Naive B cell (primary cell): ENCODE measurements at regions not wholly inside any gene's neighbourhood (a gene's known extent, or its start where the extent isn't known, plus 50 kb on each side); places are given as distances from the start of the nearest gene placed in this dataset.
"Not testable (repeated sequence)": the region's sequence is repeated elsewhere in the genome, so short reads cannot be mapped to it uniquely, and the experiment has no call there.

Experiments
- ATAC-seq, 2 donors: fragments of 150-1000 bp; cut with Tn5 transposase; 2 replicates each; pipeline ENCODE4 v1.10.0; 2021; ENCODE audit warnings: low read depth in 2 of 2, mild to moderate bottlenecking in 2 of 2, moderate library complexity in 2 of 2
- DNase-seq: peaks from one replicate; pipeline ENCODE4 v3.0.0; 2022
- H3K27ac Mint-ChIP-seq, 6 donors: one replicate each; pipeline ENCODE4 v1.8.0; 2020 to 2022; ENCODE audit warnings: mild to moderate bottlenecking in 6 of 6, mixed read lengths in 6 of 6, moderate library complexity in 5 of 6, inconsistent platforms in 2 of 6
- H3K27me3 Mint-ChIP-seq, 3 donors: one replicate each; pipeline ENCODE4 v1.8.0; 2021 to 2022; ENCODE audit warnings: mixed read lengths in 3 of 3, mild to moderate bottlenecking in 1 of 3
- H3K36me3 Mint-ChIP-seq, 2 donors: one replicate each; pipeline ENCODE4 v1.8.0; 2020 to 2022; ENCODE audit warnings: mixed read lengths in 2 of 2, inconsistent platforms in 1 of 2, mild to moderate bottlenecking in 1 of 2
- H3K4me1 Mint-ChIP-seq, 3 donors: one replicate each; pipeline ENCODE4 v1.8.0; 2020 to 2022; ENCODE audit warnings: mixed read lengths in 3 of 3, inconsistent platforms in 1 of 3, mild to moderate bottlenecking in 1 of 3, moderate library complexity in 1 of 3
- H3K4me3 Mint-ChIP-seq, 8 donors: one replicate each; pipeline ENCODE4 v1.8.0; 2020 to 2022; ENCODE audit warnings: mild to moderate bottlenecking in 8 of 8, mixed read lengths in 8 of 8, moderate library complexity in 8 of 8, inconsistent platforms in 2 of 8
- H3K9me3 Mint-ChIP-seq, 7 donors: one replicate each; pipeline ENCODE4 v1.8.0; 2020 to 2022; ENCODE audit warnings: mixed read lengths in 7 of 7, mild to moderate bottlenecking in 5 of 7, inconsistent platforms in 2 of 7, moderate library complexity in 1 of 7

- Mint-ChIP-seq H3K27ac (peak overlapping the region; percentile 53 to 94 (median 87)), H3K4me3 (peak overlapping the region in 6 of 8 donors; percentile 27 to 82 (median 62)), H3K9me3 (peaks cover 0 to 13% (median 2%) of the 10 kb centered on the region in 7 donors), H3K4me1 (peaks cover 40 to 78% (median 55%) of the 10 kb centered on the region in 3 donors), H3K27me3 (no peaks in the 10 kb centered on the region), H3K36me3 (no peaks in the 10 kb centered on the region)
- DNase-seq, result peak; percentile 22
- ATAC-seq, result peak; percentile 60 to 70
Observed at GRCh38 chr6:11467364-11467763, 70.2 kb upstream of the TMEM170B start.

DNA sequence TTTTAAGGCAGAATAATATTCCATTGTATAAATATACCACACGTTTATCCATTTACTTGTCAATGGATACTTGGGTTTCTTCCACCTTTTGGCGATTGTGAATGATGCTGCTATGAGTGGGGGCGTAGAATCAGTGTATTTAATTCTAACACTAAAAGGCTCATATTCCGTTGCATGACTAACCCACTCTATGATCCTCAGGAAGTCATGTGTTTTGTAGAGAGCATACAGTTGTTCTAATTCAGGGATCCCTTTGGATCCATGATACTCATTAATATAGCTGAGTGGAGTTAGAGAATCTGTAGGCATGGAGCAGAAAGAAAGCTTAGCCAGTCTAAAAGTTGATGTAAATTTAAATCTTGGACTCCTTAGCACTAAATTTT, 74.2 kb upstream of the TMEM170B start:
- no peaks in the 10 kb centered on the region for H3K27me3 Mint-ChIP-seq
- H3K27ac Mint-ChIP-seq, result peak overlapping the region in 1 of 6 donors; percentile 21
- H3K9me3 Mint-ChIP-seq, result peaks cover 0 to 5% (median 0%) of the 10 kb centered on the region in 7 donors
- ATAC-seq (no peak), DNase-seq (no peak)
- no peaks in the 10 kb centered on the region for H3K36me3 Mint-ChIP-seq
- H3K4me3 Mint-ChIP-seq, result peak overlapping the region in 1 of 8 donors; percentile 21
- H3K4me1 Mint-ChIP-seq, result peaks cover 55 to 86% (median 70%) of the 10 kb centered on the region in 3 donors

DNA sequence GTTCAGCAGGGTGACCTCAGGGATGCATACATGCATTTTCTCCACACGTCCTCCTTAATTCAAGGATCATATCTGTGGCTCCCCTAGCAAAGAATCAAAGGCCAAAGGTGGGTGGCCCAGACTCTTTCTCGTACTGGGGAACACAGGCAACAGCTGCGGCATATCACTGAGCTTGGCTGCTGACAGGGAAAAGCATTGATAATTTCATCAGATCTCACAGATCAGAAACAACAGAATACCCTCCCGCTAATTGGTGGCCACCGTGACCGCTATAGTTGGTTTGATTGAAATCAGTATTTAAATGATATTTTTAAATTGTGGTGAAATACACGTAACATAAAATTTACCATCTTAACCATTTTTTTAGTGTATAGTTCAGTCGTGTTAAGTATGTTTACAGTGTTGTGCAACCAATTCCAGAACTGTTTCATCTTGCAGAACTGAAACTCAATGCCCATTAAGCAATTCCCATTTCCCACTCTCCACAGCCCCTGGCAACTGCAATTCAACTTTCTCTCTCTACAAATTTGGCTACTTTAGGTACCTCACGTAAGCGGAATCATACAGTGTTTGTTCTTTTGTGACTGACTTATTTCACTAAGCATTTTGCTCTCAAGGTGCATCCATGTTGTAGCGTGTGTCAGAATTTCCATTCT, 74.7 kb upstream of the TMEM170B start:
- ATAC-seq, result no peak
- Mint-ChIP-seq H3K27ac (peak overlapping the region in 4 of 6 donors; percentile 21 to 88 (median 68)), H3K36me3 (no peaks in the 10 kb centered on the region), H3K9me3 (peaks cover 0 to 5% (median 0%) of the 10 kb centered on the region in 7 donors), H3K4me1 (peaks cover 53 to 82% (median 67%) of the 10 kb centered on the region in 3 donors), H3K4me3 (peak overlapping the region in 4 of 8 donors; percentile 2 to 48 (median 16)), H3K27me3 (no peaks in the 10 kb centered on the region)
- DNase-seq, result no peak

- H3K4me3 Mint-ChIP-seq, result peak overlapping the region; percentile 67 to 87 (median 81)
- DNase-seq, result peak; percentile 84
- peak; percentile 89 to 90 for ATAC-seq
Observed at GRCh38 chr6:11460837-11461661, 76.5 kb upstream of the TMEM170B start.

GRCh38 chr6:11460001-11460668, 77.4 kb upstream of the TMEM170B start:
- no peaks in the 10 kb centered on the region for H3K27me3 Mint-ChIP-seq
- peaks cover 0 to 7% (median 3%) of the 10 kb centered on the region in 7 donors for H3K9me3 Mint-ChIP-seq
- DNase-seq (no peak), ATAC-seq (peak in 1 of 2 donors; percentile 2)
- H3K27ac Mint-ChIP-seq, result peak overlapping the region; percentile 82 to 99 (median 96)
- peaks cover 47 to 78% (median 58%) of the 10 kb centered on the region in 3 donors for H3K4me1 Mint-ChIP-seq
- peak overlapping the region; percentile 67 to 87 (median 81) for H3K4me3 Mint-ChIP-seq
- no peaks in the 10 kb centered on the region for H3K36me3 Mint-ChIP-seq

More at GRCh38 chr6:11460837-11461661, 76.5 kb upstream of the TMEM170B start:
- H3K27me3 Mint-ChIP-seq, result no peaks in the 10 kb centered on the region
- H3K36me3 Mint-ChIP-seq, result no peaks in the 10 kb centered on the region
- peaks cover 0 to 5% (median 3%) of the 10 kb centered on the region in 7 donors for H3K9me3 Mint-ChIP-seq
- peak overlapping the region; percentile 82 to 99 (median 96) for H3K27ac Mint-ChIP-seq
- peaks cover 40 to 76% (median 53%) of the 10 kb centered on the region in 3 donors for H3K4me1 Mint-ChIP-seq

- H3K4me3 Mint-ChIP-seq, result peak overlapping the region in 7 of 8 donors; percentile 6 to 85 (median 35)
Observed at GRCh38 chr6:11459079-11459610, 78.4 kb upstream of the TMEM170B start.

GRCh38 chr6:11458509-11458908, 79.0 kb upstream of the TMEM170B start:
- no peak for ATAC-seq
- Mint-ChIP-seq H3K36me3 (no peaks in the 10 kb centered on the region), H3K27ac (peak overlapping the region in 4 of 6 donors; percentile 44 to 99 (median 84))

More at GRCh38 chr6:11459079-11459610, 78.4 kb upstream of the TMEM170B start:
- ATAC-seq (peak; percentile 28 to 29), DNase-seq (peak; percentile 41)
- Mint-ChIP-seq H3K27me3 (no peaks in the 10 kb centered on the region), H3K4me1 (peaks cover 52 to 82% (median 68%) of the 10 kb centered on the region in 3 donors), H3K9me3 (peaks cover 0 to 7% (median 2%) of the 10 kb centered on the region in 7 donors), H3K36me3 (no peaks in the 10 kb centered on the region), H3K27ac (peak overlapping the region; percentile 82 to 99 (median 96))

DNA sequence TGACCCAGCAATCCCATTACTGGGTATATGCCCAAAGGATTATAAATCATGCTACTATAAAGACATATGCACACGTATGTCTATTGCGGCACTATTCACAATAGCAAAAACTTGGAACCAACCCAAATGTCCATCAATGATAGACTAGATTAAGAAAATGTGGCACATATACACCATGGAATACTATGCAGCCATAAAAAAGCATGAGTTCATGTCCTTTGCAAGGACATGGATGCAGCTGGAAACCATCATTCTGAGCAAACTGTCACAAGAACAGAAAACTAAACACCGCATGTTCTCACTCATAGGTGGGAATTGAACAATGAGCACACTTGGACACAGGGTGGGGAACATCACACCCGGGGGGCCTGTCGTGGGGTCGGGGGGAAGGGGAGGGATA, 80.1 kb upstream of the TMEM170B start:
- not testable (repeated sequence) for H3K27me3 Mint-ChIP-seq, H3K36me3 Mint-ChIP-seq, ATAC-seq, DNase-seq, H3K4me3 Mint-ChIP-seq
- peaks cover 0 to 11% (median 2%) of the 10 kb centered on the region in 7 donors for H3K9me3 Mint-ChIP-seq
- H3K27ac Mint-ChIP-seq, result peak overlapping the region in 1 of 6 donors; percentile 40
- peaks cover 56 to 86% (median 74%) of the 10 kb centered on the region in 3 donors for H3K4me1 Mint-ChIP-seq

More at GRCh38 chr6:11458509-11458908, 79.0 kb upstream of the TMEM170B start:
- DNase-seq, result no peak
- Mint-ChIP-seq H3K4me3 (no peak overlapping the region), H3K4me1 (peaks cover 56 to 85% (median 74%) of the 10 kb centered on the region in 3 donors), H3K27me3 (no peaks in the 10 kb centered on the region), H3K9me3 (peaks cover 0 to 7% (median 2%) of the 10 kb centered on the region in 7 donors)

GRCh38 chr6:11452106-11452505, 85.4 kb upstream of the TMEM170B start:
- not testable (repeated sequence) for H3K27ac Mint-ChIP-seq, H3K36me3 Mint-ChIP-seq, ATAC-seq, H3K4me3 Mint-ChIP-seq, H3K27me3 Mint-ChIP-seq, DNase-seq
- Mint-ChIP-seq H3K9me3 (peaks cover 4 to 13% (median 6%) of the 10 kb centered on the region in 7 donors), H3K4me1 (peaks cover 43 to 83% (median 78%) of the 10 kb centered on the region in 3 donors)

DNA sequence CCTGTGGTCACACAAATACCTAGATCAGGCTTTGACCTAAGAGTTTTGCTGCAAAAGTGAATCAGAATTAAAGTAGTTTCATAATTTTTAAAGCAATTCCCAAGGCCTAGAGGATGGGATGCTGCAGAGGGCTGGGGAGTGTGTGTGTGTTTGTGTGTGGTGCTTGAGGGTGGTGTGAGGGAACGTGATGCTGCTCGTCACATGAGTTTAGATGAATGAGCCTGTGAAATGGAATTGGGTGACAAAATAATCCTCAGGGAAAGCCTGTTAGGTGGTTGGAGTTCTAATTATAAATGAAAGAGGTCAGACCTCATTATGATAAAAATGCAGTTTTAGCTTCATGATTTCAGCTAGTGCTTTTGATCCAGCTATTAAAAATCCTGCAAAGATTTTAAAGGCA, 87.5 kb upstream of the TMEM170B start:
- Mint-ChIP-seq H3K4me1 (peaks cover 41 to 80% (median 80%) of the 10 kb centered on the region in 3 donors), H3K36me3 (peaks cover 9 to 16% of the 10 kb centered on the region in 2 donors), H3K9me3 (peaks cover 4 to 28% (median 12%) of the 10 kb centered on the region in 7 donors), H3K4me3 (peak overlapping the region in 2 of 8 donors; percentile 16 to 70), H3K27ac (peak overlapping the region in 1 of 6 donors; percentile 6), H3K27me3 (no peaks in the 10 kb centered on the region)
- DNase-seq, result no peak
- no peak for ATAC-seq

DNA sequence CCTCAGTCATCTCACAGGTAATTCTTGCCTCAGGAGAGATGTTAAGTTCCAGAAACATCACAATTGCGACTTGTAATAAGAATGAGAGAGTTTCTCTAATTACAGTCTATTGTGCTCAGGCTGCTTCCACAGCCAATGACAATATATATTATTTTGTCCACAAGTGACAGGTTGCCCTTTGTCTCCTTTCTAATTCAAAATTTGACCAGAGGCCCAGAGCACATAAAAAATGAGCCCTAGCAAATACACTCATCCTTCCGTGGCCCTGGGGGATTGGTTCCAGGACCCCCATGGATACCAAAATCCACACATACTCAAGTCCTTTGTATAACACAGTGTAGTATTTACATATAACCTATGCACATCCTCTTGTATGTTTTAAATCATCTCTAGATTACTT, 88.1 kb upstream of the TMEM170B start:
- Mint-ChIP-seq H3K36me3 (peaks cover 13 to 16% of the 10 kb centered on the region in 2 donors), H3K4me3 (no peak overlapping the region), H3K27ac (no peak overlapping the region), H3K4me1 (peaks cover 41 to 80% (median 80%) of the 10 kb centered on the region in 3 donors), H3K27me3 (no peaks in the 10 kb centered on the region), H3K9me3 (peaks cover 4 to 28% (median 17%) of the 10 kb centered on the region in 7 donors)
- DNase-seq (no peak), ATAC-seq (no peak)

DNA sequence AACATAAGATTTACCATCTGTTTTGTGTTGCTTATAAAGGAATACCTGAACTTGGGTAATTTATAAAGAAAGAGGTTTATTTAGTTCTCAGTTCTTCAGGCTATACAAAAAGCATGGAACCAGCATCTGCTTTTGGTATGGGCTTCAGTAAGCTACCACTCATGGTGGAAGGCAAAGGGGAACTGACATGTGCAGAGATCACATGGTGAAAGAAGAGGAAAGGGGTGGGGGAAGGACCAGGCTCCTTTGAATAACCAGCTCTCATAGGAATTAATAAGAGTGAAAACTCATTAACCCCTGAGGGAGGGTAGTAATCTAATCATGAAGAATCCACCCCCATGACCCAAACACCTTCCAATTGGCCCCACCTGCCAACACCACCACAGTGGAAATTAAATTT, 89.5 kb upstream of the TMEM170B start:
- peak overlapping the region in 1 of 6 donors; percentile 14 for H3K27ac Mint-ChIP-seq
- H3K4me3 Mint-ChIP-seq, result peak overlapping the region in 2 of 8 donors; percentile 5 to 41
- DNase-seq (no peak), ATAC-seq (no peak)
- H3K36me3 Mint-ChIP-seq, result peaks cover 11 to 16% of the 10 kb centered on the region in 2 donors
- no peaks in the 10 kb centered on the region for H3K27me3 Mint-ChIP-seq
- H3K9me3 Mint-ChIP-seq, result peaks cover 2 to 28% (median 14%) of the 10 kb centered on the region in 7 donors
- peaks cover 43 to 80% (median 75%) of the 10 kb centered on the region in 3 donors for H3K4me1 Mint-ChIP-seq
